Colonic mucosa (tissue), 4 donors: ENCODE measurements at regions not wholly inside any gene's neighbourhood (a gene's known extent, or its start where the extent isn't known, plus 50 kb on each side); places are given as distances from the start of the nearest gene placed in this dataset.

Experiments
- DNase-seq: peaks from one replicate; pipeline ENCODE4 v3.0.0-alpha.2; 2020
- H3K27ac ChIP-seq: fragments of 200-600 bp; one replicate; pipeline ENCODE4 v1.8.0; 2021
- H3K27me3 ChIP-seq: fragments of 200-600 bp; one replicate; pipeline ENCODE4 v1.8.0; 2021
- H3K36me3 ChIP-seq: fragments of 200-600 bp; one replicate; pipeline ENCODE4 v1.8.0; 2021
- H3K4me1 ChIP-seq: fragments of 200-600 bp; one replicate; pipeline ENCODE4 v1.8.0; 2021; ENCODE audit warnings: mild to moderate bottlenecking
- H3K4me3 ChIP-seq: fragments of 200-600 bp; one replicate; pipeline ENCODE4 v1.8.0; 2021
- H3K9ac ChIP-seq, 2 donors: one replicate each; pipeline ENCODE4 v1.7.0; 2013; ENCODE audit warnings: control low read depth in 2 of 2, low read depth in 2 of 2, low read length in 2 of 2
- H3K9me3 ChIP-seq: fragments of 200-600 bp; one replicate; pipeline ENCODE4 v1.8.0; 2021
- CTCF ChIP-seq: fragments of 200-600 bp; IDR thresholded peaks from one replicate; pipeline ENCODE4 v1.8.0; 2022; ENCODE audit warnings: antibody characterized with exemption, mild to moderate bottlenecking
- intact Hi-C: fragments of 100-400 bp; cut with DNase I; formaldehyde crosslinking; loops from one replicate; pipeline ENCODE4 v1.14.1; 2022
- donor health status: healthy.
- donor health status: DM: no; HTN: no; CAD: no.
- donor health status: DM: no; HTN: no; CAD: no.

DNA sequence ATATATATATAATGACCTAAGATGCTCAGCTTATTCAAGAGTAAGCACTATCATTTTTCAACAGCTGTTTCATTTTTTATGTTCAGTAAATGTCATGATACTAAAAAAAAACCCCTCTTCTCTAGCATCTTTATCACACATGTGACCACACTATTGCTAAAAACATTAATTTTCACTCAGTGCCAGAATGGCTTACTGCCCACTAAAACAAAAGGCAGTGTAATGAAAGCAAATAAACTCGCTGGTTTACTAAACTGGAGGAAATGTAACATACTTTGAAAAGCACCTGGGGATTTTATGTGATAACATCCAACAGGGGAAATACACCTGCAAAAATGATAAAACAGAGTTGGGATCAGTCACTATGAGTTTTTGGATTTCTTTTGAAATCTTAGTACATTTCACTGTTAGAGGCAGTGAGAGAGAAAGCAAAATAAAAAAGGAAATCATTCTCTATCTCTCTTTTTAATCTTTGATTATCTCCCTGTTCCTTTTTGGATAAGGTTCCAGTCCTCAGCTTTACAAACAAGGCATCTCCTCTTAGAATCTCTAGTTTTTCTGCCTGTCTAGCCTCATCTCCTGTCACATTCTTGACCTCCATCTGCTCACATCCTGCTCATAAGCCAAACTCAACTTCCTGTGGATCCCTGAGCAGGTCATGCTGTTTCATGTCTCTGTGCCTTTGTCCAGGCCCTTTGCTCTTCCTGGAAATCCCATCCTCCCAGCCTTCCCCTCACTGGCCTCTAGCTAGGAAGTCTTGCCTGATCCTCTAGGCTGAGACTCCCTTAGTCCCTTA lies 338.0 kb downstream of the MAN2A1 start:
- no peaks in the 10 kb centered on the region for H3K9me3 ChIP-seq
- no peak for DNase-seq
- intact Hi-C loops, result no loop called here
- H3K4me1 ChIP-seq, result no peaks in the 10 kb centered on the region
- no peak for TF ChIP-seq CTCF
- no peaks in the 10 kb centered on the region for H3K27me3 ChIP-seq
- no peak overlapping the region for H3K4me3 ChIP-seq
- H3K36me3 ChIP-seq, result no peaks in the 10 kb centered on the region
- H3K27ac ChIP-seq, result no peak overlapping the region
- no peak overlapping the region for H3K9ac ChIP-seq

DNA sequence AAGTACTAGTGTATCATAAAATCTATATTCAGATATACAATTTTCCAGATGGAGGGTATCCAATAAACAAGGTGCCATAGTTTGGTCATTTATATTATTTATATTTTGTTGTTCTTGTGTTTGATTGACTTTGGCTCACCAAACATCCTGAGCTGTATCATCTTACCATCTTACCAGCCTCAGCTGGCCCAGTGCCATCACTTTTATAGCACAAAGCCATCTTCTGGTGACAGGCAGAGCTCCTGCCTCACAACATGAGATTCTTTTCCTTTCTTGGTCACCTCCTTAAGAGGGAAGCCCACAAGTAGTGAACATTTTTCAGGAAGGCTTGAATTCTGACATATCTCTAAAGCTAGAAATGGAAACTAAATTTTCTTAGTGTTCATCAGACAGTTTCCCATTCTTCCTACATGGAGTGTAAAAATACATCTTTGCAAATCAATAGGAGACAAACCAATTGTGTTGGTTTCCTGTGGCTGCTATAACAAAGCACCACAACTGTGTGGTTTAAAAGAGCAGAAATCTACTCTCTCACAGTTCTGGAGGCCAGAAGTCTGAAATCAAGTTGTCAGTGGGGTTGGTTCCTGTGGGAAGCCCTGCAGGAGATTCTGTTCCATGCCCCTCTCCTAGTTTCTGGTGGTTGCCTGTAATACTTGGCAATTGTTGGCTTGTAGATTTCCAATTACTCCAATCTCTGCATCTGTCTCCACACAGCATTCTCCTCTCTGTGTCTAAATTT lies 341.8 kb downstream of the MAN2A1 start:
- H3K9me3 ChIP-seq, result no peaks in the 10 kb centered on the region
- H3K27ac ChIP-seq, result no peak overlapping the region
- H3K36me3 ChIP-seq, result no peaks in the 10 kb centered on the region
- TF ChIP-seq CTCF, result no peak
- H3K27me3 ChIP-seq, result no peaks in the 10 kb centered on the region
- H3K4me1 ChIP-seq, result no peaks in the 10 kb centered on the region
- H3K9ac ChIP-seq, result no peak overlapping the region
- no peak overlapping the region for H3K4me3 ChIP-seq
- no peak for DNase-seq
- intact Hi-C loops, result no loop called here

- no peak overlapping the region for H3K4me3 ChIP-seq
- H3K9ac ChIP-seq, result no peak overlapping the region
- H3K4me1 ChIP-seq, result no peaks in the 10 kb centered on the region
- no peaks in the 10 kb centered on the region for H3K27me3 ChIP-seq
- no peaks in the 10 kb centered on the region for H3K9me3 ChIP-seq
- DNase-seq, result no peak
- no peak for TF ChIP-seq CTCF
- no peaks in the 10 kb centered on the region for H3K36me3 ChIP-seq
- no peak overlapping the region for H3K27ac ChIP-seq
- intact Hi-C loops, result no loop called here
Observed at GRCh38 chr5:110032376-110032775, 342.6 kb downstream of the MAN2A1 start.

- Histone ChIP-seq H3K4me1 (no peaks in the 10 kb centered on the region), H3K27me3 (no peaks in the 10 kb centered on the region), H3K9me3 (no peaks in the 10 kb centered on the region), H3K9ac (no peak overlapping the region), H3K36me3 (no peaks in the 10 kb centered on the region), H3K27ac (no peak overlapping the region), H3K4me3 (no peak overlapping the region)
- intact Hi-C loops, result no loop called here
- DNase-seq, result no peak
- no peak for TF ChIP-seq CTCF
Observed at GRCh38 chr5:110034056-110034600, 344.4 kb downstream of the MAN2A1 start.

DNA sequence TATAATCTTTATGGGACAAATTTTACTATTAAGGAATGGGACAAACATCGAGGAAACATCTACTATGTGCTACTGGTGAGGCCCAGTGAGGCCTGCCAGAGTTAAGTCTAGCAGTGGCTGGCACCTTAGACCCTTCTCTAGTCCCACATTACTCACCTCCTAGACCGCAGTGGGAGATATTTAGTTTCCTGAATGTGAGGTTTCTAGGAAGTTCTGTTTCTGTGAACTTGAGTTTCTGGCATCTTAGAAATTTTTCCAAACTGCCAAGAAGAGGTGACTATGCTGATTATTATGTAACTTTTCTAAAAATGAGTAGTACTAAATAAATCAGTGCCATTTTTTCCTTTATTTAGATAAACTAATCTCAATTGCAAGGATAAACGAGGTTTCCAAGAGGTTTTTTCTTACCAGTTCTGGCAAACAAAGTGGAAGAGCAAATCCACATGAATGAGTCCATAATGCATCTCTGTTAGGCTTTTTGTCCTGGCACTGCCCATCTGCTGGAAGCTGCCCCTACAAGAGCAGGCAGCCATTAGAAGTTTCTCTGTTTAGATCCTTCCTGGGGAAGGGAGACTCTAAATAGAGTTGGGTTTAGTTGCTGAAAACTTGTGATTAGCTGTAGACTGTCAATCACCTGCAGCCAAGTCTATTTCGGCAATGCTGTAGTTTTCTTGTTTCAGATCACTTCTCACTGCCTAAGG lies 348.7 kb downstream of the MAN2A1 start:
- intact Hi-C loops, result no loop called here
- no peak for DNase-seq
- TF ChIP-seq CTCF, result no peak

More for the DNA sequence above, 348.7 kb downstream of the MAN2A1 start:
- H3K27me3 ChIP-seq, result no peaks in the 10 kb centered on the region
- H3K4me3 ChIP-seq, result no peak overlapping the region
- no peaks in the 10 kb centered on the region for H3K9me3 ChIP-seq
- no peaks in the 10 kb centered on the region for H3K4me1 ChIP-seq
- H3K9ac ChIP-seq, result no peak overlapping the region
- no peak overlapping the region for H3K27ac ChIP-seq
- no peaks in the 10 kb centered on the region for H3K36me3 ChIP-seq
